HG03175 (cell line): ENCODE measurements at regions not wholly inside any gene's neighbourhood (a gene's known extent, or its start where the extent isn't known, plus 50 kb on each side); places are given as distances from the start of the nearest gene placed in this dataset.
"Not testable (repeated sequence)": the region's sequence is repeated elsewhere in the genome, so short reads cannot be mapped to it uniquely, and the experiment has no call there.

ENCODE experiments used
- ATAC-seq: cut with Tn5 transposase; IDR thresholded peaks from one replicate; pipeline ENCODE4 v1.9.1; 2021; ENCODE audit warnings: mild to moderate bottlenecking, moderate library complexity; ENCODE audit not compliant: unreplicated experiment

DNA sequence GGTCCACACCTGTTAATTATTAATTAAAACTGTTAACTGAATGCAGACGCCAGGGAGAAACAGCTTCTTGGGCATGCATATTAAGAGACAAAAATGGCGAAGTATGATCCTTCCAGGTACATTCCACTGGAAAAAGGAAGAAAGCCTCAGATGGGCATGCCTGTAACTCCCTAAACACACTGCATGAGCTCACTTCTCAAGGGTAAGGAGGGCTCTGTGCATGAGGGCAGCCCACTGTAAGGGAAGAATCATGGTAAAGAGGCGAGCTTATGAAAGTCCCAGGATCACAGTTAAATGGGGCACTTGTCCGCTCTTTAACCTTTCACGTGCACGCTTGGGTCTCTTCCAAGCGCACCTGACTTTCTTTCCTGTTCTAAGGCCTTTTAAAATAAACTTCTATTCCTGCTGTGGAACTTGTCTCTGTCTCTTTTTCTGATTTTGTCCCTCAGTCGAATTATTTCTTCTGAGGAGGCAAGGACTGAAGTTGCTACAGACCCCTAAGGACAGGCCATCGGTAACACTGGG lies 321.7 kb downstream of the PPP1R2C start:
- no peak for ATAC-seq

DNA sequence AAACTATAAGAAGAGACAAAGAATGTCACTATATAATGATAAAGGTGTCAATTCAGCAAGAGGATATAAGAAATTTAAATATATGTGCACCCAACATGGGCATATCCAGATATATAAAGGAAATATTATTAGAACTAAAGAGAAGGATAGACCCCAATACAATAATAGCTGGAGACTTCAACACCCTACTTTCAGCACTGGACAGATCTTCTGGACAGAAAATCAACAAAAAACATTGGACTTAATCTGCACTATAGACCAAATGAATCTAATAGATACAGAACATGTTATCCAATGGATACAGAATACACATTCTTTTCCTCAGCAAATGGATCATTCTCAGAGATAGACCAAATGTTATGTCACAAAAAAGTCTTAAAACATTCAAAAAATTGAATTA lies 327.7 kb downstream of the PPP1R2C start:
- no peak for ATAC-seq

DNA sequence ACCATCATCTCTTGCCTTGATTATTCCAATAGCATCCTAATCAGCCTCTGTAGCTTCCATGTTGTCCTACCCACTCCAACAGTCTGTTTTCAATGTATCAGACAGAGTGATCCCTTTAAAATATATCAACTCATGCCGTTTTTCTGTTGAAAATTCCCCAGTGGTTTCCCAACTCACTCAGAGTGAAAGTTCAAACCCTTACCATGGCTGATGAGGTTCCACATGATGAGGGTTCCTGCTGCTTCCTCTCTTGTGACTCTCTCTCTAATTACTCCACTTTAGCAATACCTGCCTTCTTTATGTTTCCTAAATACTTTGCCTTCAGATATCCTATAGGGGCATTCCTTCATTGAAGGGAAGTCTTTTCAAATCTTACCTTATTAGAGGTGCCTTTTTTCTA lies 334.7 kb downstream of the PPP1R2C start:
- no peak for ATAC-seq

DNA sequence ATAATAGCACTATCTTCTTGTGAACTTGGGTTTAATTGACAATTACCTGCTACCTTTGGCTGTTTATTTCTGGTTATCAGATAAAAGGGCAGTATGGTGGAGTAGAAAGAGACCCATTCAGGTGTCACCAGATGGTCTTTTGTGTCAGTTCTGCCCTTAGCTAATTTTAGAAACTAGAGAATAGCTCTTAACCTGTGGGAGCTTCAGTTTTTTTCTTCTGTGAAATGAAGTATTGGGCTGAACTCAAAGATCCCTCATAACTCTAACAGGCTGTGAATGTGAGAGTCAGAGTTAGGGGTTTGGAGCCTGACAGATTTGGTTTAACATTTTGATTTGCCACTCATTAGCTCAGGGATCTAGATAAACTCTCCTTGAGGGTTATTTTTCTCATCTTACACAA lies 335.2 kb downstream of the PPP1R2C start:
- no peak for ATAC-seq

DNA sequence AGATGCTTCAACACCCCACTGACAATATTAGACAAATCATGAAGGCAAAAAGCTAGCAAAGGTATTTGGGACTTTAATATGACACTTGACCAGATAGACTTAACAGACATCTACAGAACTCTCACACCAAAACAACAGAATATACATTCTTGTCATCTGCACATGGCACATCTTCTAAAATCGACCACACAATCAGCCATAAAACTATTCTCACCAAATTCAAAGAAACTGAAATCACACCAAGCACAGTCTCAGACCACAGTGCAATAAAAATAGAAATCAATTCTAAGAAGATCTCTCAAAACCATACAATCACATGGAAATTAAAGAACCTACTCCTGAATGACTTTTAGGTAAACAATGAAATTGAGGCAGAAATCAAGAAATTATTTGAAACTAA lies 340.8 kb downstream of the PPP1R2C start:
- ATAC-seq: no peak

DNA sequence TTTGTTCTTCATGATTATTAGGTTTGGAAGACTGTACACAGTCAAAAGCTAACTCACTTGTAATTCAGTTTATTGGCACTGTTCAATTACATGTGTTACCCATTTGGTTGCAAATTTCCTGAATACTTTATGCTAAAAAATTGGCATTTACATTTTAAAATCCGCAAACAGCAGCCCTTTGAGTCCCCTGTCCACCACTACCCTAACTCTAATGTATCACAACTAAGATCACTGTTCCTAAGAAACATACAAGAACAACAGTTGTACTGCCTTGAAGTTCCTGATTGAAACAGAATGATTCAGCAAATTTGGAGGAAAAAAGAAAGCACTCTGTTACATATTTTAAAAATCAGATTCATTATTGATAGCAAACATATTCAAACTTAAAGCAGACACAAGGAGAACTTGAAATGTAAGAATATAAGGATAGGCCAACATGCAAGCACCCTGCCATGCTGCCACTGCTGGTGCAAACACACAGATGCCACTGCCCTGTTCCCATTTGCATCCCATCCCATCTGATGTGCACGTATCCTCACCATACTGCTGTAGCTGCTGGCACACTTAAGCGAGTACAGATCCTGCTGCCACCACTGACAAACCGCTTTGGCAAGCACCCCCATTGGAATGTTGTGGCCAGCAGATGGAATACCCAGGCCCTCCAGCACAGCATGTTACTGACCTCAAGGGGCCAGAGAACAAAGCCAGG lies 343.4 kb downstream of the PPP1R2C start:
- ATAC-seq: no peak

DNA sequence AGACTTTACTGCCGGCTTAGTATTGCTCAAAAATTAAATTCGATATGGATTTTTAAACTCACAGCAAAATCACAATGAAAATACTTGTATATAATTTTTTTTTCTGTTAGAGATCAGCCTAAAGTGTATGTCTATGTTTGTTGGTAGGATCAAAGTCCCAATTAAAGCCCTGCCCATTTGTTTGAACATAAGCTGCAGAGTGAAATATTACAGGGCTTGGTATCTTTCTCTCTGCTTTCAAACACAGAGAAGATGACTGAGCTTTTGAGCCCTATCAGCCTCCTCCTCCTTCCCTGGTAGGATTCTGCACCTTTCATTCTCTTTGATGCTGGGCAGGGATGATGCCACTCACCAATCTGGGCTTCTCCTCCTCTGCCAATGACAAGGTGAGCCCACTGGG lies 345.4 kb downstream of the PPP1R2C start:
- ATAC-seq: no peak

DNA sequence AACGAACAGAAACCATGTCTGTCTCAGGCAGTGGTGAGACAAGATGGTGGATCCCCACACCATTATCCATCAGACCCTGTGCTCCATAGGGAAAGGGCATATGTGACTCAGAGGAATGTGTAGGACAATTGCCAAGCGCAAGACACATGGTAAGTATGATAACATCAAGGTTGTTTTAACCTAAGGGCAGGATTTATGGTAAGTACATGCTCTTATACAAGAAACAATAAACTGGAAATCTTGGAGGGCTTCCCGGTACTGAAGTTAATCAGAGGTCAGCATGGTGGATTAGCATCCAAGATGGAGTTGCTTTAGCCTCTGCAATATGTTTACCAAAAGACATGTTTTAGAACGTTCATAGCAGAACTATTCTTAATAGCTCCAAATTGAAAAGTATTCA lies 355.0 kb downstream of the PPP1R2C start:
- no peak for ATAC-seq

DNA sequence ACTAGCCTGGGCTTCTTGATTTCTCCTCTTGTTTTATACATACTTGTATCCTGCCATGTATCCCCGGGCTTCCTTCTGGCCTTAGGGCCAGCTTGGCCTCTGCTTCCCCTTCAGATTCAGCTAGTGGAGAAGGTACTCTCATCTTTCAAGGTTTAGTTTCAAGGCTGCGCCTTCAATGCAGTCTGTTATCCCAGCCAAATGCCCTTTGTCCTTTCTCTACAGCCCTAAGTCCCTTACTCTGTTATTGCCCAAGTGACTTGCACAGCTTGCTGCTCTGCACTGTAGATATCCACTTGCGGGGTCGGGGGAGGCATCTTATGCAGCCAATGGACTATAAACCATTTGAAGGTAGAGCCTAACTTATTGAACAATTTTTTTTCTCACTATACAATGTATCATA lies 357.5 kb downstream of the PPP1R2C start:
- ATAC-seq: no peak

DNA sequence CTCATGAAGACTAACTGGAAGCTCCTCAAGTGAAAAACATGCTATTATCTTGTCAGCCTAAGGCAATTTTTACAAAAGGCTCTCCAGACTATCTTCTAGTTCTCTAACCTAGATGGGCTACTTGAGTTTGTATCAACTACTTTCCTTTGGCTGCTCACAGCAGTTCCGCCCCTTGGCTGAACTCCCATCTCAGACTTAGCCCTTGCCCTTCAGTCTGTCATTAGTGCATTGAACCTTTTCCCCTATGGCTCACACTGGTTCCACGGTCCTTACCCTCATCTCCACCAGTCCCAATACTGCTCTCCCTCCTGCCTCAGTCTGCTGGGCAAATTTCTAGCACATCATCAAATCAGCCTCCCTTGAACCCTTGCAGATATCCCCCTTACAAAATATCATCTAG lies 362.3 kb downstream of the PPP1R2C start:
- no peak for ATAC-seq

DNA sequence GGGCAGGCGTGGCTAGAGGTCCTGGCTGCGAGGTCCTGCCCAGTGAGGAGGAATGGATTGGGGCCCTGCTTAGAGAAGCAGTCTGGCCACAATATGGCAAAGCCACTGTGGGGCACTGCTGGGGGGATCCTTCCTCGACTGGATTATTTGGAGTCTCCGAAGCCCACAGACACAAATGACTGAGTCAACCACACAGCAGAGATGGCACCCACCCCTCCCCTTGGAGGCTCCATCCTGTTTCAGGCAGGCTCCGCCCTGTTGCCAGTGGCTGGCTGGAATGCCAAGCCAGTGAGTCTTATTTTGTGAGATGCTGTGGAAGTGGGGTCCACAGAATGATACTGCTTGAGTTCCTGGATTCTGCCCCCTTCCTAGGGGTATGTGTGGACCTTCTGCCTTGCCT lies 363.9 kb downstream of the PPP1R2C start:
- no peak for ATAC-seq

DNA sequence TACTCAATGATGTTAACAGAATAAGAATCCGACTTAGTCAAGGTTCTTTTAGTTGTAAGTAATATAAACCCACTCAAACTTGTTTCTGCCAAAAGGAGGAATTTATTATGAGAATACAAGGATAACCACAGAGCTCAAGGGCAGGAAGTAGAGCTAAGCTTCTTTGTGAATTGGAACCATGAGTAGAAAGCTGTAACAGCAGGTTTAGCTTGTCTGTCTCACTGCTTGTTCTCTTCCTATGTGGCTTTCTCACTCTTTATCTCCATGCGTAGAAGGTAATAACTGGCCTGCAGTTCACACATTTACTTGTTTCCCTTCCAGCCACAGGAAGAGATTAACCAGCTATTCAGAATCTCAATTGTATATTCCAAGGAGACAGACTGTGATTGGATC lies 378.3 kb downstream of the PPP1R2C start:
- no peak for ATAC-seq

DNA sequence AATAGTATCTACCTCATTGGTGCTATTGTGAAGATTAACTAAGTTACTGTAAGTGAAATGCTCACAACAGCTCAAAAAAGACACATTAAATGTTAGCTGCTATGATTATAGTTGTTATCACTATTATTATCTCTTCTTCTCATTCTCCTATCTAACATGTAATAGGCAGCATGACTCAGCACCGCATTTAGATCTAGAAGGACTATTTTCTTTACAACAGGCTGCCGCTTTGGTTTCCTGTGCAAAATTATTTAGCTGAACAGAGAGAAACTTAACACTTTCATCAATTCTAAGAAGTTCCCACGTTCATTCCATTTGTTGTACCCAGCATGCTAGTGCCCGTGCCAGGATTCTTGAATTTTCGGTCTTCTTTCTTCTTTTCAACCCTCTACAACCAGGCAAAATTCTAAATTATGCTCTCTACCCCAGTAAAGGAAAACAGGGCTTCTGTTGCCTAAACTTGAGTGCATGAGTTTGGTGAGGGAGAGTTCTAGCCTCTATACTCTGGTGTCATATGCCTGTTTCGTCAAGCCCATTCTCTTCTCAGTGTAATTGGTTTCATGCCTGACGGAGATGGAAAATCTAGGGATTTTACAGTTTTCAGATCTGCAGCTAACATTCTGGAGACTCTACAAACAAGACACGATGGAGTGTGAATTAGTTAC lies 378.9 kb downstream of the PPP1R2C start:
- no peak for ATAC-seq

DNA sequence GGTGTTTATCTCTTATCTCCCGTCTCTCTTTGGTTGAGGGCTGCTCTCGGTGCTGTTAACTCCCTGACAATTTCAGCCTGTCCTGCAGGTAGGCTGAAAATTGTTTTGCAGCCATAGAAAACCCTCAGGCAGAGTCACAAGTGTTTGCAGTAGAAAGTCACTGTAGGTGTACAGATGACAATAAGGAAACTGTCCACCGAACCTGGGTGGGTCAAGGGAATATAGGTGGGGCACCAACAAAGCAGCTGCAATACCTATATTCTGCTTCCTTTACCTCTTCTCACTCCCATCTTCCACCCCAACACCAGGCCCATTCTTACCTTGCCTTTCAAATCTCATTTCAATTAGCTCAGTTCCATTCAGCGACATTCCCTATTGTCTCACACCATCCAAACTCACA lies 381.8 kb downstream of the PPP1R2C start:
- no peak for ATAC-seq

DNA sequence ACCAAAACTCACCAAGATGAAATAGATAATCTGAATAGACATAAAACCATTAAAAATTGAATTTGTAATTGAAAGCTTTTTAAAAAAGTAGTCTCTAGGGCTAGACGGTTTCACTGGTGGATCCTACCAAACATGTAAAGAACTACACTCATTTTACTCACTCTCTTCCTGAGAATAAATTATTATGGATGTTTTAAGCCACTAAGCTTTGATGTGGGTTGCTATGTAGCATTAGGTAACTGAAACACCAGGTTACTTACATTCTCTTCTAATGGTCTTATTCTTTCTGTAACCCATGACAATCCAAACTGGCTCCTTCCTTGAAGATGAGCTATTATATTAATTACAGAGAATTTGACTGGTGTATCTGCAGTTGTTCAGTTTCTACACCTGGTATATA lies 385.1 kb downstream of the PPP1R2C start:
- no peak for ATAC-seq

DNA sequence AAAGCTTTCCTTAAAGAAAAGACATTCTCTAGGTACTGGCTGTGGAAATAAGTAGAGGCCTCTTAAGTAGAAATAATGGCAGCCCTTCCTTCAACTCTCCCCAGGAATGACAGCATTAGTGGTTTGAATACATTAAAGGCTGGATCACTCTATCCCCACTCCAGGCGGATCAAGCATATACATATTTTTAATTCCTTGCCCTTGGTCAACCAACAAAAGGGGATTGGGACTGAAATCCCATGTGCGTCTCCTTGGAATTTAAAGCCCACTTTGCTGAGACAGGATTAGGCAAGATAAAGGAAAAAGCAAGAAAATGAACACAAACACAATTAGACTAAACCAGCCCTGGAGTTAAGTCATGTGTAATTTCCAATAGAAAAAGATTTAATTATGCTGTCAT lies 391.3 kb downstream of the PPP1R2C start:
- no peak for ATAC-seq

DNA sequence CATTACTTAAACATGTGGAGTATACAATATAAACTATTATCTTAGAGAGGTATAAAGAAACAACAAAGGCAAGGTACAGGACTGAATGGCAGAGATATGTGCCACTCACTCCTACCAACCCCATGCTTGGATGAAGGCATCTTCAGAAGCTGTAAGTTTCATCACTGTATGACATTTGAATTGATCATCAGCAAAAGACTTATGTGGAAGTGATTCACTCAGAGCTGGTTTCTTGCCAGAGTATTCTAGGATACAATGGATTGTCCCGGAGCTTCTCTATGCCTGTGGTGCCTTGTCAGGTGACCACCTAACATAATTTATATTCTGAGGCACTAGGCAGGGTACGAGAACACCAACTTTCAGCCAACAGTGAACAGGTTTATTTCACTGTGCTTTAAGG lies 392.2 kb downstream of the PPP1R2C start:
- ATAC-seq: no peak

DNA sequence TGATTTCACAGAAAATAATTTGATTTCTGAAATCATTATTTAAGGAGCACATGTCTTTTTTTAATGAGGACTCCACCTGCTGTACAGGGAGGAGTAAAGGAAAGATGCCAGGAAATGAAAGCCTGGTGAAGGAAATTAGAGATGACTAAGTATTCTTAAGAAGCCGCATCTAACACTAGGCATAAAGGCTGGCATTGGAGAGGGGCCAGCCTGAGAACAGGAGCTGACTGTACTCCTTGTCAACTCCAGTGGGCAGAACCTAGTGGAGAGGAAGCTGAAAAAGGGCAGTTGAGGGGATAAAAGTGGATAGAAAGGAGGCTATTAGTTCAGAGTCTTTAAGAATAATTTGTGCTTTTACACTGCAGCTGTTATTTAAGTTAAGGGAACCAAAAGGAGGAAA lies 393.0 kb downstream of the PPP1R2C start:
- no peak for ATAC-seq

DNA sequence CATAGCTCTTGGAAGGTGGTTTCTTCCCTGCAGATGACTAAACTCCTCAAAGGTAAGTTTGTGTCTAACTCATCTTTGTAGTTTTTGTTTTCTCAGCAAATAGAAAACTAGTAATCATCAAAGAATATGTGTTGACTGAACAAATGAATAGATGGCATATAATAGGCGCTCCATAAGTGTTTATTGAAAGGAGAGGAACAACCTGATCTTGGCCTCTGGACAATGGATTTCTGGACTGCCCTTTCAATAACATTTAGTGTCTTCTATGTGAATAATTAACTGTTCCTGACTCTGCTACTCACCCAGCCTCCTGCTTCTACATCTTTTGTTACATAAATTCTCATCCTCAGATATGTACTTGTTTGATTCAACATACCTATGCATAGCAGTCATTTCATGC lies 399.1 kb downstream of the PPP1R2C start:
- ATAC-seq: no peak

DNA sequence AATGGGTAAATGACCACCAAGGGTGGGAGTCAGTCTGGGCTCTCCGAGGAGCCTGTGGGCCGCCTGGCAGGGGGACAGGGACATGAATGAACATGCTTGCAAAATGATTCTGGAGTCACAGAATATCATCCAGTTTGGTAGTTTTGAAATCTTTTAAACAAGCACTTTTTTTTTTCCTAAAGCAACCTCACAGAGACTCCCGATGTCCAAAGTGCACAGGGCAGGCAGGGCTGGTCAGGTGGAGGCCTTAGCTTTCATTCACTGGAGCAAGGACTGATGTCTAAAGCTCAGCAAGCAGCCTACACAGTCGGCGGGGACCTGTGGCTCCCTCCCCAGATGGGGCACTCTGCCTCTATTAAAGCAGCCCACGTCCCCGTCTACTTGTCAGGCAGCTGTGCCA lies 402.9 kb downstream of the PPP1R2C start:
- no peak for ATAC-seq

DNA sequence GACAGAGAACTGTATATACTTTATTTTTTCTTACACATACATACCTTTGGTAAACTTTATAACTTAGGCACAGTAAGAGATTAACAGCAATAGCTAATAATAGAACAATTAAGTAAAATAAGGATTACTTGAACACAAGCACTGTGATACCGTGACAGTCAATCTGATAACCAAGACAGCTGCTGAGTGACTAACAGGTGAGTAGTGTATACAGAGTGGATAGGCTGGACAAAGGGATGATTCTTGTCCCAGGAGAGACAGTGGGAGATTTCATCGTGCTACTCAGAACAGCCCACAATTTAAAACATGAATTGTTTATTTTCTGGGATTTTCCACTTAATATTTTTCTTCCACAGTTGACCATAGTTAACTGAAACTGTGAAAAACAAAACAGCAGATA lies 411.8 kb downstream of the PPP1R2C start:
- ATAC-seq: no peak

DNA sequence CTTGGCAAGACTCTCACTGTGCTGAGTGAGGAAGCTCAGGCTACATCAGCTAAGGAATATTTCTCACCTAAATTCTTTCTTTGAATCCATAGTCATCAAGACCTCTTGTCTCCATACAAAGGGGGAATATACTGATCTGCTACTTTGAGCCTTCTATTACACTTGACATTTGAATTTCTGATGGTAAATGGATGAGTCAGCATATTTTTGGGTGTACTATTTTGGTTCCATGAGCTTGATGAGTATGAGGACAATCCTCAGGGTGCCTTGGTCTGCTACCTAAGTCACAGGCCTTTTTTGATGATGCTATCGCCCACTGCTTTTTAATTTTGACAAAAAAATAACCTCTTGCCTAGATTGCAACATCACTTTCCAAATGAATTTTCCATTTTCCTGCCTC lies 415.7 kb downstream of the PPP1R2C start:
- no peak for ATAC-seq

DNA sequence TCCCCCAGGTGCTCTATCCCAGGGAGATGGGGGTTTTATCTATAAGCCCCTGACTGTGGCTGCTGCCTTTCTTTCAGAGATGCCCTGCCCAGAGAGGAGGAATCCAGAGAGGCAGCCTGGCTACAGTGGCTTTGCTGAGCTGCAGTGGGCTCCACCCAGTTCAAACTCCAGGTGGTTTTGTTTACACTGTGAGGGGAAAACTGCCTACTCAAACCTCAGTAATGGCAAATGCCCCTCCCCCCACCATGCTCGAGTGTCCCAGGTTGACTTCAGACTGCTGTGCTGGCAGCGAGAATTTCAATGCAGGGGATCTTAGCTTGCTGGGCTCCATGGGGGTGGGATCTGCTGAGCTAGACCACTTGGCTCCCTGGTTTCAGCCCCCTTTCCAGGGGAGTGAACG lies 419.6 kb upstream of the CASK start:
- ATAC-seq: not testable (repeated sequence)
